ENCODE measurements at regions not wholly inside any gene's neighbourhood (a gene's known extent, or its start where the extent isn't known, plus 50 kb on each side); places are given as distances from the start of the nearest gene placed in this dataset.

DNA sequence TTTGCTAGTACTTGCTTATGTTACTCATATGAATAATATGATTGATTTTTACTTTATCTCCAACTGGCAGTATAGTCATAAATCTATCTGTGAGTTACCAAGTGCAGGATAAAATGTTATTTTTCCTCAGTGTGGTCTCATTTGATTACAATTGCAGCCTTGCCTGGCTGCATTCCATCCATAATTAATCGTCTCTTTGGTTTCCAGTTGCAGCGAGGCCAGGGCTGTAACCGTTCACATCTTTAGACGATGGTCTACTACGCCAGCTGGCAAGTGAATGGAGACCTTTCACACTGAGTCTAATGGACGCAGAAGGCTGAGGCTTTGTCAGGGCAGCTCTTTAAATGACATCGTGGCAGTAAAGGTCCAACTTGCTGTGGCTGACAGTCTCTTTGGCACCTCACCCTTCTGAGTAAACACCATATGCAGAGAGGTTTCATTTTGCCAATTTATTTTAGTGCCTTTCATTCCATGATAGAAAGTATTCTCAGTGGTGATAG, 84.0 kb downstream of the ARL4A start:
- Histone ChIP-seq H3K9me2 (replicated peaks; ENCODE audit: control insufficient read depth, low read length) (no peaks in the 10 kb centered on the region), H3F3A (ENCODE audit: control insufficient read depth, insufficient read depth) (no peaks in the 10 kb centered on the region), H3K27ac (ENCODE audit: low read depth, low read length) (no peak overlapping the region), H3K79me2 (ENCODE audit: control insufficient read depth, low read length) (no peaks in the 10 kb centered on the region), H3K27me3 (ENCODE audit: control insufficient read depth, low read length) (no peaks in the 10 kb centered on the region), H3K9me3 (ENCODE audit: control insufficient read depth, insufficient read depth, low read length) (peaks cover 3% of the 10 kb centered on the region; the same call in 1 of the 2 replicates), H4K20me1 (ENCODE audit: control insufficient read depth, insufficient read depth, low read depth, low read length) (no peaks in the 10 kb centered on the region), H3K4me1 (ENCODE audit: control insufficient read depth, low read length) (no peaks in the 10 kb centered on the region), H3K4me3 (ENCODE audit: low read length) (no peak overlapping the region), H3K36me3 (ENCODE audit: control insufficient read depth, low read length) (no peaks in the 10 kb centered on the region), H3K4me2 (ENCODE audit: low read length) (no peak overlapping the region)
- TF ChIP-seq, protein P1, sequence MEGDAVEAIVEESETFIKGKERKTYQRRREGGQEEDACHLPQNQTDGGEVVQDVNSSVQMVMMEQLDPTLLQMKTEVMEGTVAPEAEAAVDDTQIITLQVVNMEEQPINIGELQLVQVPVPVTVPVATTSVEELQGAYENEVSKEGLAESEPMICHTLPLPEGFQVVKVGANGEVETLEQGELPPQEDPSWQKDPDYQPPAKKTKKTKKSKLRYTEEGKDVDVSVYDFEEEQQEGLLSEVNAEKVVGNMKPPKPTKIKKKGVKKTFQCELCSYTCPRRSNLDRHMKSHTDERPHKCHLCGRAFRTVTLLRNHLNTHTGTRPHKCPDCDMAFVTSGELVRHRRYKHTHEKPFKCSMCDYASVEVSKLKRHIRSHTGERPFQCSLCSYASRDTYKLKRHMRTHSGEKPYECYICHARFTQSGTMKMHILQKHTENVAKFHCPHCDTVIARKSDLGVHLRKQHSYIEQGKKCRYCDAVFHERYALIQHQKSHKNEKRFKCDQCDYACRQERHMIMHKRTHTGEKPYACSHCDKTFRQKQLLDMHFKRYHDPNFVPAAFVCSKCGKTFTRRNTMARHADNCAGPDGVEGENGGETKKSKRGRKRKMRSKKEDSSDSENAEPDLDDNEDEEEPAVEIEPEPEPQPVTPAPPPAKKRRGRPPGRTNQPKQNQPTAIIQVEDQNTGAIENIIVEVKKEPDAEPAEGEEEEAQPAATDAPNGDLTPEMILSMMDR (IDR thresholded peaks at IDR 0.05; ENCODE audit: low read depth, low read length, poor library complexity, severe bottlenecking) = no peak
- TF ChIP-seq EZH2phosphoT487 (IDR thresholded peaks at IDR 0.05; ENCODE audit: borderline replicate concordance, low read length) = no peak

DNA sequence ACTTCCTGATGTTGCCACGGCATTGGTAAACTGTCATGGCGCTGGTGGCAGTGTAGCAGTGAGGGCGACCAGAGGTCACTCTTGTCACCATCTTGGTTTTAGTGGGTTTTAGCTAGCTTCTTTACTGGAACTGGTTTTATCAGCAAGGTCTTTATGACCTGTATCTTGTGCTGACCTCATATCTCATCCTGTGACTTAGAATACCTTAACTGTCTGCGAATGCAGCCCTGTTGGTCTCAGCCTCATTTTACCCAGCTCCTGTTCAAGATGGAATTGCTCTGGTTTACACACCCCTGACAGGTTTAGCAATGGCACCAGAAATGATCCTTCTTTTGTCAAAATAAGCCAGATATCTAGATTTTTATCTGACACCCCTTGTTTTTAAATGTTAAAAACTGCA, 85.3 kb downstream of the ARL4A start:
- Histone ChIP-seq H3K36me3 (ENCODE audit: control insufficient read depth, low read length) (no peaks in the 10 kb centered on the region), H3K79me2 (ENCODE audit: control insufficient read depth, low read length) (no peaks in the 10 kb centered on the region), H3K27me3 (ENCODE audit: control insufficient read depth, low read length) (no peaks in the 10 kb centered on the region), H3K27ac (ENCODE audit: low read depth, low read length) (no peak overlapping the region), H4K20me1 (ENCODE audit: control insufficient read depth, insufficient read depth, low read depth, low read length) (no peaks in the 10 kb centered on the region), H3K4me3 (ENCODE audit: low read length) (no peak overlapping the region), H3K9me2 (replicated peaks; ENCODE audit: control insufficient read depth, low read length) (no peaks in the 10 kb centered on the region), H3K4me2 (ENCODE audit: low read length) (no peak overlapping the region), H3F3A (ENCODE audit: control insufficient read depth, insufficient read depth) (no peaks in the 10 kb centered on the region), H3K9me3 (ENCODE audit: control insufficient read depth, insufficient read depth, low read length) (peaks cover 3% of the 10 kb centered on the region; the same call in 1 of the 2 replicates), H3K4me1 (ENCODE audit: control insufficient read depth, low read length) (no peaks in the 10 kb centered on the region)
- TF ChIP-seq, protein P1 (IDR thresholded peaks at IDR 0.05; ENCODE audit: low read depth, low read length, poor library complexity, severe bottlenecking) = no peak
- TF ChIP-seq EZH2phosphoT487 (IDR thresholded peaks at IDR 0.05; ENCODE audit: borderline replicate concordance, low read length) = no peak

DNA sequence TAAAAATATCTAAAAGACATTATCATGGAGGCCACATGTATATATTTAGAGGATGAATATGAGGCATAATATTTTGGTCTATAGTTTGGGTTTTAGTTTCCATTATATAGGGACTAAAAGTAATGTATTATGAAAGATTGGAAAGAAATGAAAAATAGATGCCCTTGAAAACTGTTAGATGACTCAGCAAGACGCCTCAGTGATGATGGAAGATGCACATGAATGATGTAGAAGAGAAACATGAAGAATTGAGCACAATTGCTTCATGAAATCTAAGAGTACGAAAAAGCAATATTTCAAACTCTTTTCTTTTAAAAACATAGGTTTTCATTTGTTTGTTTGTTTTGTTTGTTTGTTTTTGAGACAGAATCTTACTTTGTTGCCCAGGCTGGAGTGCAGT, 89.8 kb downstream of the ARL4A start:
- Histone ChIP-seq H3K9me2 (replicated peaks; ENCODE audit: control insufficient read depth, low read length) (no peaks in the 10 kb centered on the region), H4K20me1 (ENCODE audit: control insufficient read depth, insufficient read depth, low read depth, low read length) (no peaks in the 10 kb centered on the region), H3K4me2 (ENCODE audit: low read length) (no peak overlapping the region), H3K4me1 (ENCODE audit: control insufficient read depth, low read length) (no peaks in the 10 kb centered on the region), H3K9me3 (ENCODE audit: control insufficient read depth, insufficient read depth, low read length) (peaks cover 3% of the 10 kb centered on the region; the same call in 1 of the 2 replicates), H3K36me3 (ENCODE audit: control insufficient read depth, low read length) (no peaks in the 10 kb centered on the region), H3K4me3 (ENCODE audit: low read length) (no peak overlapping the region), H3K79me2 (ENCODE audit: control insufficient read depth, low read length) (no peaks in the 10 kb centered on the region), H3K27ac (ENCODE audit: low read depth, low read length) (no peak overlapping the region), H3K27me3 (ENCODE audit: control insufficient read depth, low read length) (no peaks in the 10 kb centered on the region), H3F3A (ENCODE audit: control insufficient read depth, insufficient read depth) (no peaks in the 10 kb centered on the region)
- TF ChIP-seq EZH2phosphoT487 (IDR thresholded peaks at IDR 0.05; ENCODE audit: borderline replicate concordance, low read length) = no peak
- TF ChIP-seq, protein P1 (IDR thresholded peaks at IDR 0.05; ENCODE audit: low read depth, low read length, poor library complexity, severe bottlenecking) = no peak

Measured in DOHH2 (cell line).